ENCODE measurements at regions not wholly inside any gene's neighbourhood (a gene's known extent, or its start where the extent isn't known, plus 50 kb on each side); places are given as distances from the start of the nearest gene placed in this dataset.
"Not testable (repeated sequence)": the region's sequence is repeated elsewhere in the genome, so short reads cannot be mapped to it uniquely, and the experiment has no call there.

GRCh38 chr6:141048451-141048850 lies 1084.3 kb upstream of the GJE1 start:
- no peak for TF ChIP-seq CTCF (IDR thresholded peaks at IDR 0.05; ENCODE audit: extremely low read depth, low read depth, low read length)
- Histone ChIP-seq H3K27me3 (ENCODE audit: insufficient read depth, low read length) (no peaks in the 10 kb centered on the region), H3K9me3 (ENCODE audit: low read depth, low read length) (no peaks in the 10 kb centered on the region), H3K4me3 (ENCODE audit: insufficient read depth, low read length) (no peak overlapping the region), H3K36me3 (ENCODE audit: insufficient read depth, low read length) (no peaks in the 10 kb centered on the region), H4K20me1 (ENCODE audit: insufficient read depth, low read length) (no peaks in the 10 kb centered on the region), H3K4me1 (ENCODE audit: insufficient read depth, low read length) (no peaks in the 10 kb centered on the region), H2AFZ (ENCODE audit: low read length) (no peak overlapping the region), H3K79me2 (ENCODE audit: insufficient read depth, low read length) (no peaks in the 10 kb centered on the region), H3K4me2 (ENCODE audit: insufficient read depth, low read length) (no peak overlapping the region), H3K27ac (ENCODE audit: low read depth, low read length) (no peak overlapping the region)
- DNase-seq (ENCODE audit: insufficient read length, low spot score, missing footprints) = no peak

DNA sequence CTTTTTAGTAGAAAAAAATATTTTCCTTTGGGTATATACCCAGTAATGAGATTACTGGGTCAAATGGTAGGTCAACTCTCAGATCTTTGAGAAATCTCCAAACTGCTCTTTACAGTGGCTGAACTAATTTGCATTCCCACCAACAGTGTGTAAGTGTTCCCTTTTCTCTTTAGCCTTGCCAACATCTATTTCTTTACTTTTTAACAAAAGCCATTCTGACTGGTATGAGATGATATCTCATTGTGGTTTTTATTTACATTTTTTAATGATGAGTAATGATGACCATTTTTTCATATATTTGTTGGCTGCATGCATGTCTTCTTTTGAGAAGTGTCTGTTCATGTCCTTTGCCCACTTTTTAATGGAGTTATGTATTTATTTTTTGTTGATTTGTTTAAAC lies 1086.2 kb upstream of the GJE1 start:
- not testable (repeated sequence) for H2AFZ ChIP-seq (ENCODE audit: low read length); H4K20me1 ChIP-seq (ENCODE audit: insufficient read depth, low read length); H3K79me2 ChIP-seq (ENCODE audit: insufficient read depth, low read length); H3K4me2 ChIP-seq (ENCODE audit: insufficient read depth, low read length); H3K4me3 ChIP-seq (ENCODE audit: insufficient read depth, low read length); H3K27me3 ChIP-seq (ENCODE audit: insufficient read depth, low read length); H3K9me3 ChIP-seq (ENCODE audit: low read depth, low read length); H3K36me3 ChIP-seq (ENCODE audit: insufficient read depth, low read length); H3K27ac ChIP-seq (ENCODE audit: low read depth, low read length); DNase-seq (ENCODE audit: insufficient read length, low spot score, missing footprints); H3K4me1 ChIP-seq (ENCODE audit: insufficient read depth, low read length)

GRCh38 chr6:141041596-141042087 lies 1091.1 kb upstream of the GJE1 start:
- H3K4me3 ChIP-seq (ENCODE audit: insufficient read depth, low read length) = no peak overlapping the region
- no peak for TF ChIP-seq CTCF (IDR thresholded peaks at IDR 0.05; ENCODE audit: extremely low read depth, low read depth, low read length)
- H3K27ac ChIP-seq (ENCODE audit: low read depth, low read length) = no peak overlapping the region
- no peaks in the 10 kb centered on the region for H3K36me3 ChIP-seq (ENCODE audit: insufficient read depth, low read length)
- H2AFZ ChIP-seq (ENCODE audit: low read length) = no peak overlapping the region
- no peaks in the 10 kb centered on the region for H3K4me1 ChIP-seq (ENCODE audit: insufficient read depth, low read length)
- H3K27me3 ChIP-seq (ENCODE audit: insufficient read depth, low read length) = no peaks in the 10 kb centered on the region
- no peaks in the 10 kb centered on the region for H3K79me2 ChIP-seq (ENCODE audit: insufficient read depth, low read length)
- no peak for DNase-seq (ENCODE audit: insufficient read length, low spot score, missing footprints)
- no peak overlapping the region for H3K4me2 ChIP-seq (ENCODE audit: insufficient read depth, low read length)
- no peaks in the 10 kb centered on the region for H4K20me1 ChIP-seq (ENCODE audit: insufficient read depth, low read length)
- no peaks in the 10 kb centered on the region for H3K9me3 ChIP-seq (ENCODE audit: low read depth, low read length)

- no peak overlapping the region for H3K4me3 ChIP-seq (ENCODE audit: insufficient read depth, low read length)
- peak overlapping the region; percentile 16 for H2AFZ ChIP-seq (ENCODE audit: low read length)
Observed at GRCh38 chr6:141035312-141036200, 1097.2 kb upstream of the GJE1 start.

More at GRCh38 chr6:141035312-141036200, 1097.2 kb upstream of the GJE1 start:
- no peak overlapping the region for H3K4me2 ChIP-seq (ENCODE audit: insufficient read depth, low read length)
- no peaks in the 10 kb centered on the region for H3K9me3 ChIP-seq (ENCODE audit: low read depth, low read length)
- H3K27ac ChIP-seq (ENCODE audit: low read depth, low read length) = no peak overlapping the region
- no peaks in the 10 kb centered on the region for H3K27me3 ChIP-seq (ENCODE audit: insufficient read depth, low read length)
- H3K36me3 ChIP-seq (ENCODE audit: insufficient read depth, low read length) = no peaks in the 10 kb centered on the region
- H4K20me1 ChIP-seq (ENCODE audit: insufficient read depth, low read length) = no peaks in the 10 kb centered on the region
- no peak for DNase-seq (ENCODE audit: insufficient read length, low spot score, missing footprints)
- no peaks in the 10 kb centered on the region for H3K4me1 ChIP-seq (ENCODE audit: insufficient read depth, low read length)
- no peaks in the 10 kb centered on the region for H3K79me2 ChIP-seq (ENCODE audit: insufficient read depth, low read length)
- no peak for TF ChIP-seq CTCF (IDR thresholded peaks at IDR 0.05; ENCODE audit: extremely low read depth, low read depth, low read length)
